Activated CD8-positive, alpha-beta T cell treated with anti-CD3 and anti-CD28 coated beads, Interleukin-2, amount 10 ng/mL, durations not matched to agents 7 days and 5 days (primary cell): ENCODE measurements at regions not wholly inside any gene's neighbourhood (a gene's known extent, or its start where the extent isn't known, plus 50 kb on each side); places are given as distances from the start of the nearest gene placed in this dataset.

Experiments
- ATAC-seq: fragments of 150-1000 bp; cut with Tn5 transposase; one replicate; pipeline ENCODE4 v1.10.0; 2021; ENCODE audit warnings: moderate library complexity
- CTCF ChIA-PET: fragments of 350-600 bp; sonication (Branson Sonifier 250); formaldehyde crosslinking; loops from one replicate; lab custom pipeline; 2021; ENCODE audit warnings: antibody characterized with exemption; lab: Charles Lee
- POLR2A ChIA-PET: fragments of 350-600 bp; sonication (Branson Sonifier 250); formaldehyde crosslinking; loops from one replicate; lab custom pipeline; 2021; ENCODE audit warnings: antibody characterized with exemption; lab: Charles Lee
- DNase-seq: peaks from one replicate; pipeline ENCODE4 v3.0.0-alpha.2; 2020
- H3K27ac Mint-ChIP-seq: one replicate; pipeline ENCODE4 v1.8.0; 2021; ENCODE audit warnings: mild to moderate bottlenecking, mixed read lengths
- H3K27me3 Mint-ChIP-seq: one replicate; pipeline ENCODE4 v1.8.0; 2021; ENCODE audit warnings: low read depth, mixed read lengths
- H3K36me3 Mint-ChIP-seq: one replicate; pipeline ENCODE4 v1.8.0; 2021; ENCODE audit warnings: low read depth, mixed read lengths
- H3K4me1 Mint-ChIP-seq: one replicate; pipeline ENCODE4 v1.8.0; 2021; ENCODE audit warnings: low read depth, mixed read lengths
- H3K4me3 Mint-ChIP-seq: one replicate; pipeline ENCODE4 v1.8.0; 2021; ENCODE audit warnings: mild to moderate bottlenecking, mixed read lengths
- H3K9me3 Mint-ChIP-seq: one replicate; pipeline ENCODE4 v1.8.0; 2022; ENCODE audit warnings: mixed read lengths; ENCODE audit not compliant: insufficient read depth

DNA sequence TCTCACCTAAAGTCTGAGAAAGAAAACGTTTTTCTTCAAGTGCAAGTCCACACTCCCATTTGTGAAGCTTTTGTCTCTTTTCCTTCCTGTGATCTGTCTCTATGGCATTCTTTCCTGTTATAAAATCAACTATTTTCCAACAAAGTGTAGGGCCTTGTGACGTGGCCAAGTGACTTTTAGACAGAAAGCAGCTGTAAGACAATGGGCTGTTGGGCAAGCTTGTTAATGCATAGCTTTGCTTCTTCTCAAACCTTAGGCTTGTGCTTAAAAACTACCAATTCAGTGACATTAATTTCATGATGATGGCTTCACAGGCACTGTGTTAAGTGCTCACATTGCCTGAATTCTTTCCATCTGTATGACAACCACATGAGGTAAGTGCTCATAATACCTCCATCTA, 83.5 kb downstream of the VCY1B start:
- H3K4me1 Mint-ChIP-seq, result no peaks in the 10 kb centered on the region
- no peak overlapping the region for H3K4me3 Mint-ChIP-seq
- ChIA-PET POLR2A (no interaction called here), CTCF (no interaction called here)
- H3K36me3 Mint-ChIP-seq, result no peaks in the 10 kb centered on the region
- ATAC-seq (no peak), DNase-seq (no peak)
- H3K27me3 Mint-ChIP-seq, result no peaks in the 10 kb centered on the region
- no peak overlapping the region for H3K27ac Mint-ChIP-seq
- no peaks in the 10 kb centered on the region for H3K9me3 Mint-ChIP-seq

GRCh38 chrY:14145614-14146013, 89.6 kb downstream of the VCY1B start:
- DNase-seq, result no peak
- Mint-ChIP-seq H3K9me3 (no peaks in the 10 kb centered on the region), H3K4me3 (no peak overlapping the region), H3K27ac (no peak overlapping the region), H3K4me1 (no peaks in the 10 kb centered on the region), H3K27me3 (no peaks in the 10 kb centered on the region), H3K36me3 (no peaks in the 10 kb centered on the region)
- CTCF ChIA-PET, result no interaction called here
- POLR2A ChIA-PET, result no interaction called here
- ATAC-seq, result no peak

GRCh38 chrY:14182776-14183175, 126.7 kb downstream of the VCY1B start:
- Mint-ChIP-seq H3K27me3 (no peaks in the 10 kb centered on the region), H3K9me3 (no peaks in the 10 kb centered on the region), H3K4me1 (no peaks in the 10 kb centered on the region), H3K4me3 (no peak overlapping the region), H3K36me3 (no peaks in the 10 kb centered on the region), H3K27ac (no peak overlapping the region)
- POLR2A ChIA-PET, result no interaction called here
- no peak for DNase-seq
- no peak for ATAC-seq
- CTCF ChIA-PET, result no interaction called here

GRCh38 chrY:14222014-14222413, 166.0 kb downstream of the VCY1B start:
- Mint-ChIP-seq H3K36me3 (no peaks in the 10 kb centered on the region), H3K4me1 (no peaks in the 10 kb centered on the region), H3K9me3 (no peaks in the 10 kb centered on the region), H3K27me3 (no peaks in the 10 kb centered on the region), H3K27ac (no peak overlapping the region), H3K4me3 (no peak overlapping the region)
- ChIA-PET POLR2A (no interaction called here), CTCF (no interaction called here)
- ATAC-seq, result no peak
- DNase-seq, result no peak

- DNase-seq, result no peak
- CTCF ChIA-PET, result no interaction called here
Measured at GRCh38 chrY:14231703-14232102, 175.7 kb downstream of the VCY1B start.

GRCh38 chrY:14235070-14235469, 179.0 kb downstream of the VCY1B start:
- POLR2A ChIA-PET, result no interaction called here
- Mint-ChIP-seq H3K9me3 (no peaks in the 10 kb centered on the region), H3K4me3 (no peak overlapping the region), H3K27ac (no peak overlapping the region), H3K4me1 (no peaks in the 10 kb centered on the region), H3K27me3 (no peaks in the 10 kb centered on the region), H3K36me3 (no peaks in the 10 kb centered on the region)
- ATAC-seq, result no peak
- no peak for DNase-seq
- CTCF ChIA-PET, result no interaction called here

More at GRCh38 chrY:14231703-14232102, 175.7 kb downstream of the VCY1B start:
- Mint-ChIP-seq H3K4me3 (no peak overlapping the region), H3K27ac (no peak overlapping the region), H3K4me1 (no peaks in the 10 kb centered on the region), H3K27me3 (no peaks in the 10 kb centered on the region), H3K9me3 (peaks cover 4% of the 10 kb centered on the region), H3K36me3 (no peaks in the 10 kb centered on the region)
- no peak for ATAC-seq
- POLR2A ChIA-PET, result no interaction called here

- DNase-seq (no peak), ATAC-seq (no peak)
- no peaks in the 10 kb centered on the region for H3K36me3 Mint-ChIP-seq
- POLR2A ChIA-PET, result no interaction called here
- H3K9me3 Mint-ChIP-seq, result no peaks in the 10 kb centered on the region
- CTCF ChIA-PET, result no interaction called here
- no peak overlapping the region for H3K27ac Mint-ChIP-seq
- no peaks in the 10 kb centered on the region for H3K4me1 Mint-ChIP-seq
- no peaks in the 10 kb centered on the region for H3K27me3 Mint-ChIP-seq
- no peak overlapping the region for H3K4me3 Mint-ChIP-seq
Measured at GRCh38 chrY:14238277-14238676, 182.2 kb downstream of the VCY1B start.

- Mint-ChIP-seq H3K4me3 (no peak overlapping the region), H3K4me1 (no peaks in the 10 kb centered on the region), H3K36me3 (no peaks in the 10 kb centered on the region), H3K27ac (no peak overlapping the region), H3K27me3 (no peaks in the 10 kb centered on the region), H3K9me3 (no peaks in the 10 kb centered on the region)
- POLR2A ChIA-PET, result no interaction called here
- no peak for ATAC-seq
- DNase-seq, result no peak
- CTCF ChIA-PET, result no interaction called here
Measured at GRCh38 chrY:14246948-14247347, 190.9 kb downstream of the VCY1B start.

DNA sequence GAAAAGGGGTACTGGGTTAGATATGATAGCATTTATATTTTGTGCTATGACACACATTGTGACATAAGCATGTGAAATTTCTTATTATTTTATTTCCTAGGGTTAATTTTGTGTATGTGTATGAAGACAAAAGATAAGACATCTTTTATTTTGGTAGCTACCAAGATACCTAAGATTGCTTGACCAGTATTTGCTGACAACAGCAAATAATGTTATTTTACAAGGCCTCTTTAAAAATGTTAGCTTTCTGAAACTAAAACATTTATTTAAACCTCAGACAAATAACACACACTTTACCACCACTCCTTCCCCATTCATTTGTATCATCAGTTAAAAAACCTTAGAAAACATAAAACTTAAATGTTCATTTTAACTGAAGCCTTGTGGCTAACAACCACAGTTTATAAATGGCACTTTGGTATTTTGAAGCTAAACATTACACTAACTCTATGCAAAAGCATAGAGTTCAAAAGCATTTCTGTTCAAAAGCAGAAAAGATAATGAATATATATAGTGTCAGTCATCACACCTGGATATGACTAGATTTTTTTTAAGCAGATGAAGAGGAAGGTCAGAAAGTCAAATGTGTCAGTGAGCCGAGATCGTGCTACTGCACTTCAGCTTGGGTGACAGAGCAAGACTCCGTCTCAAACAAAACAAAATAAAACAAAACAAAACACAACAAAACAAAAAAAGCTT, 193.0 kb downstream of the VCY1B start:
- no peaks in the 10 kb centered on the region for H3K9me3 Mint-ChIP-seq
- CTCF ChIA-PET, result no interaction called here

GRCh38 chrY:14255965-14256816, 200.2 kb downstream of the VCY1B start:
- CTCF ChIA-PET, result no interaction called here
- Mint-ChIP-seq H3K36me3 (no peaks in the 10 kb centered on the region), H3K27me3 (peaks cover 3% of the 10 kb centered on the region), H3K9me3 (no peaks in the 10 kb centered on the region), H3K4me1 (peaks cover 7% of the 10 kb centered on the region), H3K27ac (peak overlapping the region; percentile 70), H3K4me3 (no peak overlapping the region)
- ATAC-seq (no peak), DNase-seq (no peak)
- POLR2A ChIA-PET, result interaction anchor here (0.6 kb wide), 1 partner anchor 72 kb away, joined by 3 read pairs; no protein-coding TSS in a partner anchor

More for the DNA sequence above, 193.0 kb downstream of the VCY1B start:
- H3K27ac Mint-ChIP-seq, result no peak overlapping the region
- DNase-seq (no peak), ATAC-seq (no peak)
- no peaks in the 10 kb centered on the region for H3K36me3 Mint-ChIP-seq
- H3K4me1 Mint-ChIP-seq, result no peaks in the 10 kb centered on the region
- no peaks in the 10 kb centered on the region for H3K27me3 Mint-ChIP-seq
- POLR2A ChIA-PET, result interaction anchor here (0.7 kb wide), 1 partner anchor 147 kb away, joined by 3 read pairs; no protein-coding TSS in a partner anchor
- no peak overlapping the region for H3K4me3 Mint-ChIP-seq

GRCh38 chrY:14256817-14257168, 200.8 kb downstream of the VCY1B start:
- H3K27me3 Mint-ChIP-seq, result peaks cover 3% of the 10 kb centered on the region

GRCh38 chrY:14277029-14277428, 221.0 kb downstream of the VCY1B start:
- ATAC-seq, result no peak

More at GRCh38 chrY:14256817-14257168, 200.8 kb downstream of the VCY1B start:
- CTCF ChIA-PET, result no interaction called here
- H3K4me1 Mint-ChIP-seq, result peaks cover 7% of the 10 kb centered on the region
- H3K9me3 Mint-ChIP-seq, result no peaks in the 10 kb centered on the region
- DNase-seq (no peak), ATAC-seq (no peak)
- no peaks in the 10 kb centered on the region for H3K36me3 Mint-ChIP-seq
- POLR2A ChIA-PET, result no interaction called here
- peak overlapping the region; percentile 70 for H3K27ac Mint-ChIP-seq
- H3K4me3 Mint-ChIP-seq, result no peak overlapping the region

More at GRCh38 chrY:14277029-14277428, 221.0 kb downstream of the VCY1B start:
- Mint-ChIP-seq H3K27ac (no peak overlapping the region), H3K27me3 (no peaks in the 10 kb centered on the region), H3K4me3 (no peak overlapping the region), H3K36me3 (no peaks in the 10 kb centered on the region), H3K4me1 (no peaks in the 10 kb centered on the region), H3K9me3 (no peaks in the 10 kb centered on the region)
- no peak for DNase-seq
- CTCF ChIA-PET, result no interaction called here
- POLR2A ChIA-PET, result no interaction called here
